DOHH2 (cell line): ENCODE measurements at regions not wholly inside any gene's neighbourhood (a gene's known extent, or its start where the extent isn't known, plus 50 kb on each side); places are given as distances from the start of the nearest gene placed in this dataset.

Experiments
- CTCF ChIP-seq: fragments of 200-600 bp; sonication (generic); IDR thresholded peaks from one replicate; pipeline ENCODE4 v1.5.1; 2014; ENCODE audit warnings: antibody characterized with exemption, mild to moderate bottlenecking, low read depth, low read length; ENCODE audit not compliant: poor library complexity, severe bottlenecking
- EZH2phosphoT487 ChIP-seq: fragments of 200-600 bp; sonication (generic); IDR thresholded peaks from 2 replicates; pipeline ENCODE4 v1.6.1; 2017; ENCODE audit warnings: borderline replicate concordance, mild to moderate bottlenecking, antibody characterized with exemption, low read length, moderate library complexity, mixed read lengths

- no peak for TF ChIP-seq CTCF
- no peak for TF ChIP-seq EZH2phosphoT487
Observed at GRCh38 chr17:33369149-33369548, 76.1 kb upstream of the ASIC2 start.
